NT2/D1 (cell line): ENCODE measurements at regions not wholly inside any gene's neighbourhood (a gene's known extent, or its start where the extent isn't known, plus 50 kb on each side); places are given as distances from the start of the nearest gene placed in this dataset.

ENCODE experiments used
- DNase-seq: peaks from one replicate; pipeline ENCODE4 v3.0.0-alpha.2; 2011; ENCODE audit warnings: low read depth, low spot score
- H3K27me3 ChIP-seq: 2 replicates; pipeline ENCODE4 v1.6.0; 2011; ENCODE audit warnings: mild to moderate bottlenecking; ENCODE audit not compliant: insufficient read length, insufficient read depth
- H3K36me3 ChIP-seq: 2 replicates; pipeline ENCODE4 v1.6.1; 2011; ENCODE audit warnings: mild to moderate bottlenecking, low read length, mixed read lengths; ENCODE audit not compliant: insufficient read depth, insufficient read length
- H3K4me1 ChIP-seq: 2 replicates; pipeline ENCODE4 v1.5.1; 2011; ENCODE audit not compliant: insufficient read depth, insufficient read length
- H3K4me3 ChIP-seq: 2 replicates; pipeline ENCODE4 v1.5.1; 2011; ENCODE audit warnings: low read depth; ENCODE audit not compliant: insufficient read length
- H3K9ac ChIP-seq: 2 replicates; pipeline ENCODE4 v1.6.0; 2011; ENCODE audit warnings: low read depth; ENCODE audit not compliant: insufficient read length
- H3K9me3 ChIP-seq: 2 replicates; pipeline ENCODE4 v1.5.1; 2011; ENCODE audit warnings: mild to moderate bottlenecking, low read length; ENCODE audit not compliant: insufficient read depth
- SUZ12 ChIP-seq: IDR thresholded peaks from 2 replicates; pipeline ENCODE4 v1.6.1; 2011; ENCODE audit not compliant: insufficient read length, insufficient read depth; ENCODE audit errors: extremely low read depth
- YY1 ChIP-seq: IDR thresholded peaks from 2 replicates; pipeline ENCODE4 v1.6.1; 2011; ENCODE audit not compliant: insufficient read length, insufficient read depth
- ZNF274 ChIP-seq: IDR thresholded peaks from 2 replicates; pipeline ENCODE4 v1.6.1; 2011; ENCODE audit warnings: mild to moderate bottlenecking, low read depth, low read length

GRCh38 chr1:58317694-58318093, 228.8 kb downstream of the OMA1 start:
- H3K4me3 ChIP-seq, result no peak overlapping the region
- H3K4me1 ChIP-seq, result peaks cover 2% of the 10 kb centered on the region
- no peaks in the 10 kb centered on the region for H3K36me3 ChIP-seq
- peaks cover 22% of the 10 kb centered on the region for H3K9me3 ChIP-seq
- no peak overlapping the region for H3K9ac ChIP-seq
- TF ChIP-seq SUZ12 (no peak), YY1 (no peak), ZNF274 (no peak)
- H3K27me3 ChIP-seq, result no peaks in the 10 kb centered on the region
- DNase-seq, result no peak

GRCh38 chr1:58317086-58317485, 229.4 kb downstream of the OMA1 start:
- no peak for DNase-seq
- Histone ChIP-seq H3K9me3 (peaks cover 22% of the 10 kb centered on the region), H3K9ac (no peak overlapping the region), H3K36me3 (no peaks in the 10 kb centered on the region), H3K4me1 (peaks cover 2% of the 10 kb centered on the region), H3K27me3 (no peaks in the 10 kb centered on the region), H3K4me3 (no peak overlapping the region)
- TF ChIP-seq SUZ12 (no peak), ZNF274 (no peak), YY1 (no peak)

GRCh38 chr1:58316141-58316540, 230.4 kb downstream of the OMA1 start:
- H3K9ac ChIP-seq, result no peak overlapping the region
- H3K4me1 ChIP-seq, result peaks cover 2% of the 10 kb centered on the region
- H3K36me3 ChIP-seq, result no peaks in the 10 kb centered on the region
- H3K27me3 ChIP-seq, result no peaks in the 10 kb centered on the region
- DNase-seq, result no peak
- no peak overlapping the region for H3K4me3 ChIP-seq
- TF ChIP-seq SUZ12, result no peak
- TF ChIP-seq ZNF274, result no peak
- TF ChIP-seq YY1, result no peak
- H3K9me3 ChIP-seq, result peaks cover 15% of the 10 kb centered on the region

GRCh38 chr1:58312971-58313563, 233.5 kb downstream of the OMA1 start:
- no peaks in the 10 kb centered on the region; the same call in 1 of the 2 replicates for H3K9me3 ChIP-seq
- H3K36me3 ChIP-seq, result no peaks in the 10 kb centered on the region
- no peak overlapping the region for H3K4me3 ChIP-seq
- no peak for DNase-seq
- H3K27me3 ChIP-seq, result no peaks in the 10 kb centered on the region
- H3K4me1 ChIP-seq, result peaks cover 5% of the 10 kb centered on the region
- no peak overlapping the region for H3K9ac ChIP-seq
- TF ChIP-seq YY1 (no peak), SUZ12 (no peak)

- H3K9me3 ChIP-seq, result no peaks in the 10 kb centered on the region; the same call in 1 of the 2 replicates
- no peak overlapping the region for H3K9ac ChIP-seq
- H3K27me3 ChIP-seq, result no peaks in the 10 kb centered on the region
- peaks cover 5% of the 10 kb centered on the region for H3K4me1 ChIP-seq
- no peak for DNase-seq
- H3K4me3 ChIP-seq, result no peak overlapping the region
- TF ChIP-seq YY1 (no peak), ZNF274 (no peak), SUZ12 (no peak)
- no peaks in the 10 kb centered on the region for H3K36me3 ChIP-seq
Measured at GRCh38 chr1:58312461-58312860, 234.1 kb downstream of the OMA1 start.

GRCh38 chr1:58310881-58311280, 235.6 kb downstream of the OMA1 start:
- DNase-seq, result no peak
- Histone ChIP-seq H3K27me3 (no peaks in the 10 kb centered on the region), H3K4me1 (peaks cover 5% of the 10 kb centered on the region), H3K36me3 (no peaks in the 10 kb centered on the region), H3K9me3 (no peaks in the 10 kb centered on the region; the same call in 1 of the 2 replicates), H3K4me3 (no peak overlapping the region), H3K9ac (no peak overlapping the region)
- no peak for TF ChIP-seq YY1
- TF ChIP-seq SUZ12, result no peak
- no peak for TF ChIP-seq ZNF274

GRCh38 chr1:58310469-58310868, 236.1 kb downstream of the OMA1 start:
- H3K27me3 ChIP-seq, result no peaks in the 10 kb centered on the region
- DNase-seq, result no peak
- H3K36me3 ChIP-seq, result no peaks in the 10 kb centered on the region
- no peak overlapping the region for H3K9ac ChIP-seq
- H3K4me3 ChIP-seq, result no peak overlapping the region
- H3K4me1 ChIP-seq, result peaks cover 5% of the 10 kb centered on the region
- TF ChIP-seq ZNF274 (no peak), SUZ12 (no peak), YY1 (no peak)
- no peaks in the 10 kb centered on the region; the same call in 1 of the 2 replicates for H3K9me3 ChIP-seq
